ENCODE measurements at regions not wholly inside any gene's neighbourhood (a gene's known extent, or its start where the extent isn't known, plus 50 kb on each side); places are given as distances from the start of the nearest gene placed in this dataset.

DNA sequence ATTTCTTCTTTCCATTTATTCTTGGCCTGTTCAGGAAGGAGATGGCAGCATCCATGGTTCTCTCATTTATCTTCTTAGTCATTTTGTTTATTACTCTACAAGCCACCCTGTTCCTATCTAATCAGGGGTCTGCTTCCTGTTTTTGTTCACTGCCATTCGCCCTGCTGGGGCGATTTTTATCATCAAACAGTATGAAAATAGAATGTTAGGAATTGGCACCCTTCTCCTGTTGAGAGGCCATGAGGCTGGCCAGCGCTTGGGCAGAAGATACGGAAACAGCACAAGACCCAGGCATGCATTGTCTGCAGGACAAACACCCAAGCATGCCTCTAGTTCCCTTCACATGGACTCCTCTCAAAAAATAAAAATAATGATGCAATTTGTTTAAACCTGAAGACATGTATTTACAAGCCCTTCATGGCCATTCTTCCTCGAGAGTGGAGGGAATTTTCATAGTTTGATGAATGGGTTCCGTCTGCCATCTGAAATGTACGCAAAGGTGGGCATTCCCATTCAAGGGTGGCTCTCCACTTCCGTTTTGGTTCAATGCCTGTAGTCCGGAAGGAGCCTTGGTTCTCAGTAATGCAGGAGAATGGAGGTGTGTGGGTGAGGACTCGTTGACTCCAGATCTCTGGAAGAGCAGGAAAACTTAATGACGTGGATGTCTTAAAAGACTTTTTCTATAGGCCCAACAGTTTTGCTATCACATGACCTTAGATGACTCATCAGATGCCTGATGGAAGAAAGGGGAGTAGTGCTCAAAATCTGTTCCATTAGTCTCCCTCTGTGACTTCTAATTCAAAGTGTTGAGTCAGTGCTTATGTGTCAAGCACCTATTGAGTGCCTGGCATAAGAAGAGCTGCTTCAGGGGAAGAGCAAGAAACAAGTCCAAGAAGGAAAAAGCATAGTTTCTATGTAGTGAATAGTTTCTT is 252.4 kb upstream of the TBX3 start:
- Histone ChIP-seq H3K9me3 (ENCODE audit: control insufficient read depth in 5 of 5, low read length in 5 of 5) (peaks cover 0 to 5% (median 0%) of the 10 kb centered on the region in 5 donors), H3K36me3 (ENCODE audit: control insufficient read depth in 5 of 5, insufficient read depth in 5 of 5, low read length in 5 of 5) (no peaks in the 10 kb centered on the region), H3K27ac (ENCODE audit: low read depth, low read length) (no peak overlapping the region), H3K9ac (ENCODE audit: low read length in 5 of 5) (no peak overlapping the region), H3K4me1 (ENCODE audit: control insufficient read depth in 5 of 5, insufficient read depth in 5 of 5, low read length in 5 of 5) (no peaks in the 10 kb centered on the region), H3K4me3 (ENCODE audit: low read depth in 1 of 5, low read length in 5 of 5) (no peak overlapping the region), H3K27me3 (ENCODE audit: control insufficient read depth in 5 of 5, insufficient read depth in 4 of 5, low read length in 5 of 5) (no peaks in the 10 kb centered on the region)

DNA sequence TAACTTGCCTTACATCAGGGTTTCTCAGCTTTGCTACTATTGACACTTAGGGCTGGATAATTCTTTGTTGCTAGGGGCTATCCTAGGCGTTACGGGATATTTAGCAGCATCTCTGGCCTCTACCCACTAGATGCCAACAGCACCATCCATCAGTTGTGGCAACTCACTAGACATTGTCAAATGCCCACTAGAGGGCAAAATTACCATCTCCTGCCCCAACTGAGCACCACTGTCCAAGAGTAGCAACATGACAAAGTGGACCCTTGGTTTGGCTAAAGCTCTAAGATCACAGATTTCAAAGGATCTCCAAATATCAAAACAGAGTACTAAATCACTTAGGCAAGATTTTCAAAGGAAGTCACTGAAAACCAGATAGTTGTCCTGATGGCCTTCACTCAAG is 251.7 kb upstream of the TBX3 start:
- no peaks in the 10 kb centered on the region for H3K36me3 ChIP-seq (ENCODE audit: control insufficient read depth in 5 of 5, insufficient read depth in 5 of 5, low read length in 5 of 5)
- peaks cover 0 to 5% (median 0%) of the 10 kb centered on the region in 5 donors for H3K9me3 ChIP-seq (ENCODE audit: control insufficient read depth in 5 of 5, low read length in 5 of 5)
- H3K27me3 ChIP-seq (ENCODE audit: control insufficient read depth in 5 of 5, insufficient read depth in 4 of 5, low read length in 5 of 5) = no peaks in the 10 kb centered on the region
- H3K9ac ChIP-seq (ENCODE audit: low read length in 5 of 5) = no peak overlapping the region
- no peaks in the 10 kb centered on the region for H3K4me1 ChIP-seq (ENCODE audit: control insufficient read depth in 5 of 5, insufficient read depth in 5 of 5, low read length in 5 of 5)
- no peak overlapping the region for H3K4me3 ChIP-seq (ENCODE audit: low read depth in 1 of 5, low read length in 5 of 5)
- H3K27ac ChIP-seq (ENCODE audit: low read depth, low read length) = no peak overlapping the region

DNA sequence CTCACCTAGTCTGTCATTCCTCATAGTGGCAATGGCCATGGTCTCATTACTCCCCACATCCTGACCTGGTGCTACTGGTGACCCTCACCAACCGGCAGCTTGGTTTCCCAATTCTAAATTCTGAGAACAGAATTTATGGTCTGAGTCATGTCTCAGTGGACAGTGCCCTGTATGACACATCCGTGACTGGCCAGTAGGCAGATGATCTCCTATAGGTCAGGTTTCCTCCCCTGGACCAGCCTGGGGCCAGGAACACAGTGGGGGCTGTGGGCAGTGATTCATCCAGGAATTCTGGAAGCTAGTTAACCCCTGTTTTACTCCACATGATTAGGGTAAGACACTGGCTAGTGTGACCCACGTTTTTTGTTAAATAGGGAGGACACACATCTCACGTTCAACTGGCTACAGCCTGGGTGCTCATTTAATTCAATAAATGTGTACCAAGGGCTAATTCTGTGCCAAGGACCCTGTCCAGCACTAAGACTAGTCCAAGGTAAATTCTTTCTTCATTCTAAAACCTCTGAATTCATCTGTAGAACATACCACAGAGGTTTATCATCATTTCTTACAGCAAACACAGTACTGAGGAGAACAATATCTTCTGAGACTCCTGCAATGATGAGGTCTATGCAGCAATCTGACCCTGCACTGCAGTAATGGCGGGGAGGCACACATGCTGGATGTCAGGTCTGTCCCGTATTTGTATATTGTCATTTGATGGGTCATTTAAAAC is 249.6 kb upstream of the TBX3 start:
- H3K9me3 ChIP-seq (ENCODE audit: control insufficient read depth in 5 of 5, low read length in 5 of 5) = no peaks in the 10 kb centered on the region
- no peak overlapping the region for H3K4me3 ChIP-seq (ENCODE audit: low read depth in 1 of 5, low read length in 5 of 5)
- peaks cover 0 to 2% (median 0%) of the 10 kb centered on the region in 5 donors for H3K27me3 ChIP-seq (ENCODE audit: control insufficient read depth in 5 of 5, insufficient read depth in 4 of 5, low read length in 5 of 5)
- no peak overlapping the region for H3K27ac ChIP-seq (ENCODE audit: low read depth, low read length)
- no peaks in the 10 kb centered on the region for H3K36me3 ChIP-seq (ENCODE audit: control insufficient read depth in 5 of 5, insufficient read depth in 5 of 5, low read length in 5 of 5)
- no peak overlapping the region for H3K9ac ChIP-seq (ENCODE audit: low read length in 5 of 5)
- no peaks in the 10 kb centered on the region for H3K4me1 ChIP-seq (ENCODE audit: control insufficient read depth in 5 of 5, insufficient read depth in 5 of 5, low read length in 5 of 5)

DNA sequence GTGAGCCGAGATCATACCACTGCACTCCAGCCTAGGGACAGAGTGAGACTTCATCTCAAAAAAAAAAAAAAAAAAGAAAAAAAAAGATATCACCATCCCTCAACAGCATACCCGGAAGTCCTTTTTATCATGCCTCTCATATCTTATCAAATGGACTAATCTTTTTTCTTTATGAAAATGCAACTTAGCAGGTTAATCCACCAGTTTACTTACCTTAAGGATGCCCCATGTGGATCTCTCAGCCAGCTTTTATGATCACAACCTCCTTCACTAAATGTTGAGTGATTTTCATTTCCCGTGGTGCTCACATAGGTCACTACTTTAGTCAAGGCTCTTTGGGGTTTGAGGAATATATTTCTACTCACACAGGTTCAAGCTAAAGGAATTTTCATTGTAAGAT is 248.8 kb upstream of the TBX3 start:
- H3K9ac ChIP-seq (ENCODE audit: low read length in 5 of 5) = no peak overlapping the region
- peaks cover 0 to 2% (median 0%) of the 10 kb centered on the region in 5 donors for H3K27me3 ChIP-seq (ENCODE audit: control insufficient read depth in 5 of 5, insufficient read depth in 4 of 5, low read length in 5 of 5)
- no peaks in the 10 kb centered on the region for H3K36me3 ChIP-seq (ENCODE audit: control insufficient read depth in 5 of 5, insufficient read depth in 5 of 5, low read length in 5 of 5)
- no peaks in the 10 kb centered on the region for H3K4me1 ChIP-seq (ENCODE audit: control insufficient read depth in 5 of 5, insufficient read depth in 5 of 5, low read length in 5 of 5)
- no peaks in the 10 kb centered on the region for H3K9me3 ChIP-seq (ENCODE audit: control insufficient read depth in 5 of 5, low read length in 5 of 5)
- H3K27ac ChIP-seq (ENCODE audit: low read depth, low read length) = no peak overlapping the region
- H3K4me3 ChIP-seq (ENCODE audit: low read depth in 1 of 5, low read length in 5 of 5) = no peak overlapping the region

DNA sequence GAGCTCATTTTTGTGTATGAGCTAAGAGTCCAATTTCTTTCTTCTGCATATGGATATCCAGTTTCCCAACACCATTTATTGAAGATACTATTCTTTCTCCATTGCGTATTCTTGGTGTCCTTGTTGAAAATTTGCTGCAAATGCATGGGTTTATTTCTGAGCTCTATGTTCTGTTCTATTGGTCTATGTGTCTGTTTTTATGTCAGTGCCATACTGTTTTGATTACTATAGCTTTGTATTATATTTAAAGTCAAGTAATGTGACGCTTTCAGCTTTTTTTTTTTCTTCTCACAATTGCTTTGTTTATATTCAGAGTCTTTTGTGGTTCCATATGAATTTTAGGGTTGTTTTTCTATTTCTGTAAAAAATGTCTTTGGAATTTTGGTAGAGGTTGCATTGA is 247.1 kb upstream of the TBX3 start:
- Histone ChIP-seq H3K9ac (ENCODE audit: low read length in 5 of 5) (no peak overlapping the region), H3K4me3 (ENCODE audit: low read depth in 1 of 5, low read length in 5 of 5) (no peak overlapping the region), H3K27me3 (ENCODE audit: control insufficient read depth in 5 of 5, insufficient read depth in 4 of 5, low read length in 5 of 5) (peaks cover 0 to 2% (median 0%) of the 10 kb centered on the region in 5 donors), H3K36me3 (ENCODE audit: control insufficient read depth in 5 of 5, insufficient read depth in 5 of 5, low read length in 5 of 5) (no peaks in the 10 kb centered on the region), H3K4me1 (ENCODE audit: control insufficient read depth in 5 of 5, insufficient read depth in 5 of 5, low read length in 5 of 5) (no peaks in the 10 kb centered on the region), H3K9me3 (ENCODE audit: control insufficient read depth in 5 of 5, low read length in 5 of 5) (no peaks in the 10 kb centered on the region), H3K27ac (ENCODE audit: low read depth, low read length) (no peak overlapping the region)

DNA sequence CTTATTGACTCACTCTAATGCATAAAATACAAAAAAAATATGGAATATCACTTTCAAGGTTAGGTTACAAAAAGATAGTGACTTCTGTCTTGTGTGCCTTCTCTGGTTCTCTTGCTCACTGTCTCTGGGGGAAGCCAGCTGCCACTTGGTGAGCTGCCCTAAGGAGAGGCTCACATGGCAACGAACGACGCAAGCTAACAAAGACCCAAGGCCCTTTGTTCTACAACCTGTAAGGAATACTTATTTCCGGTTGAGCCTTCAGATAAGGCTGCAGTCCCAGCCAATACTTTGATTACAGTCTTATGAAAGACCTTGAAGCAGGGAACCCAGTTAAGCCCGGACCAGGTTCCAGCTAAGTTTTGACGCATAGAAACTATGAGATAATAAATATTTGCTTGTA is 242.4 kb upstream of the TBX3 start:
- peaks cover 0 to 2% (median 0%) of the 10 kb centered on the region in 5 donors for H3K27me3 ChIP-seq (ENCODE audit: control insufficient read depth in 5 of 5, insufficient read depth in 4 of 5, low read length in 5 of 5)
- H3K27ac ChIP-seq (ENCODE audit: low read depth, low read length) = no peak overlapping the region
- H3K9ac ChIP-seq (ENCODE audit: low read length in 5 of 5) = no peak overlapping the region
- no peak overlapping the region for H3K4me3 ChIP-seq (ENCODE audit: low read depth in 1 of 5, low read length in 5 of 5)
- H3K36me3 ChIP-seq (ENCODE audit: control insufficient read depth in 5 of 5, insufficient read depth in 5 of 5, low read length in 5 of 5) = no peaks in the 10 kb centered on the region
- no peaks in the 10 kb centered on the region for H3K9me3 ChIP-seq (ENCODE audit: control insufficient read depth in 5 of 5, low read length in 5 of 5)
- H3K4me1 ChIP-seq (ENCODE audit: control insufficient read depth in 5 of 5, insufficient read depth in 5 of 5, low read length in 5 of 5) = peaks cover 0 to 12% (median 3%) of the 10 kb centered on the region in 5 donors

DNA sequence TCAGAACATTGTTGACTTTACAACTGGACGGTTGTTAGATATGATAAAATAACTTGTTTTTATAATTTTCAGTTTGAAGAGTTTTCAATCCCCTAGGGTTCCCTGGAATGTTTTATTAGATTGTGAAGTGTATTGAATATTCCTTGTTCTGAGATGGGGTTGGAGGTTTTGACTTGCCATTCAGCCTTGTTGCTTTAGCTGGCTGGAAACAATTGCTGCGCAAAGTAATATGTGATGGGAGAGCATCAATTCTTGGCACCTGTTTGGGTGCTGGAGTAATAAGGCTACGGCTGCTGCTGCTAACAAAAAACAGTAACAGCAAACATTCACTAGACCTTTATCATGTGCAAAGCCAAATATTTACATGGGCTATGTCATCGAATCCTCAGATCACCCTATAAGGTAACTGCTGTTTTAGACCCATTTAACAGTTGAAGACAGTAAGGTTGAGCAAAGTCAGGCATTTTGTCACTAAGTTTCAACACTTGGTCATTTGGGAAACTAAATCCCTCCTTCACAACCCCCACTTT is 241.0 kb upstream of the TBX3 start:
- H3K27ac ChIP-seq (ENCODE audit: low read depth, low read length) = no peak overlapping the region

DNA sequence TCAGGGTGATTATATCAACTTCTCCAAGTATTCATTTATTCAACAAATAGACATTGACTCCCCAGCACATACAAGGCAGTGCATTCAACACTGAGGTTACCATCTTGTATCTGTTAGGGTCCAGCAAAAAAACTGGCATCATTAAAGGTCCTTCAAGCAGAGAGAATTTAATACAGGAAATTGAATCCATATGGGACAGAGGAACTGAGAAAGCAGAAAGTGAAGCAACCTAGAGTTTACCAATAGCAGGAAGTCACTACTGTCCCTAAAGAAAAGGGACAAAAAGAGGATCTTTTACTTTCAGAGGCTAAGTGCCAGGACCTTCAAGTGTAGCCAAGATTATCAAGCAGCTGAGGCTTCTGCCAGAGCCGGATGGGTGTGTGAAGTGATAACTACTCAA is 237.8 kb upstream of the TBX3 start:
- H3K4me3 ChIP-seq (ENCODE audit: low read depth in 1 of 5, low read length in 5 of 5) = no peak overlapping the region
- H3K27ac ChIP-seq (ENCODE audit: low read depth, low read length) = no peak overlapping the region
- peaks cover 0 to 23% (median 6%) of the 10 kb centered on the region in 5 donors for H3K4me1 ChIP-seq (ENCODE audit: control insufficient read depth in 5 of 5, insufficient read depth in 5 of 5, low read length in 5 of 5)
- H3K27me3 ChIP-seq (ENCODE audit: control insufficient read depth in 5 of 5, insufficient read depth in 4 of 5, low read length in 5 of 5) = no peaks in the 10 kb centered on the region
- H3K9me3 ChIP-seq (ENCODE audit: control insufficient read depth in 5 of 5, low read length in 5 of 5) = peaks cover 0 to 7% (median 4%) of the 10 kb centered on the region in 5 donors
- no peaks in the 10 kb centered on the region for H3K36me3 ChIP-seq (ENCODE audit: control insufficient read depth in 5 of 5, insufficient read depth in 5 of 5, low read length in 5 of 5)
- no peak overlapping the region for H3K9ac ChIP-seq (ENCODE audit: low read length in 5 of 5)

More for the DNA sequence above, 241.0 kb upstream of the TBX3 start:
- peaks cover 0 to 2% (median 0%) of the 10 kb centered on the region in 5 donors for H3K27me3 ChIP-seq (ENCODE audit: control insufficient read depth in 5 of 5, insufficient read depth in 4 of 5, low read length in 5 of 5)
- peaks cover 0 to 23% (median 6%) of the 10 kb centered on the region in 5 donors for H3K4me1 ChIP-seq (ENCODE audit: control insufficient read depth in 5 of 5, insufficient read depth in 5 of 5, low read length in 5 of 5)
- no peaks in the 10 kb centered on the region for H3K36me3 ChIP-seq (ENCODE audit: control insufficient read depth in 5 of 5, insufficient read depth in 5 of 5, low read length in 5 of 5)
- no peak overlapping the region for H3K9ac ChIP-seq (ENCODE audit: low read length in 5 of 5)
- no peak overlapping the region for H3K4me3 ChIP-seq (ENCODE audit: low read depth in 1 of 5, low read length in 5 of 5)
- no peaks in the 10 kb centered on the region for H3K9me3 ChIP-seq (ENCODE audit: control insufficient read depth in 5 of 5, low read length in 5 of 5)

DNA sequence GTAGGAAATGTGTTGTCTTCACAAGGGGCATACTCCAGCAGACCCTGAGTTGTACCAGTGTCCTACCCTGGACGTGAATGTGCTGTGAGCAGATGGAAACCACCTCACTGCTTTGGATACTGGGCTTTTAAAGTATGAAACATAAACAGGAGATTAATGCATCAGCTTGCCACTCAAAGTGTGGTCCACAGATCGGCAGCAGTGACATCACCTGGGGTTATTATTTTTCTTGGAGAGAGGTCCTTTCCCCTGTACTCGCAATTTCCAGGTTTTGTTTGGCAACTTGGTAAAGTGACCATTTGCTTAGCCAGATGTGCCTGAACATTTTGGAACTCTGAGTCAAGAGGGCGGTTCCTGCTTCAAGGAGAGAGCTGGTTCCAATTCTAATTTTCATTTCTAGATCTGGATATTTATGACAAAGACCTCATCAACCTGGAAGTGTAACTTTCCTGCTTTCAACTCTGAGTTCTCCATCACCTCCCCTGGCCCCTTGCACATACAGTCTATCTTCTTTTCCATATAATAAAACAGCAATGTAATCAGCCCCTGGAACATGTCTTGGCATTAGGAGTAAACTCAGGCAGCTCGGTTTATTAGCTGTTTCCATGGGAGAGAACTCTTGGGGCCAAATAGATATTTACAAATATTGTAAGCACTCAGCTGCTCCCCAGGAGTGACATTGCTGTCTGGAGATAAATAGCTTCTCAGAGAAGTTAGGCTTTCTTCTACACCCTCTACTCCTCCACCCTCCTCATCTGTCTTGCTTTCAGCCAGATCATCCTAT is 237.0 kb upstream of the TBX3 start:
- no peak overlapping the region for H3K4me3 ChIP-seq (ENCODE audit: low read depth in 1 of 5, low read length in 5 of 5)
- H3K36me3 ChIP-seq (ENCODE audit: control insufficient read depth in 5 of 5, insufficient read depth in 5 of 5, low read length in 5 of 5) = no peaks in the 10 kb centered on the region
- H3K4me1 ChIP-seq (ENCODE audit: control insufficient read depth in 5 of 5, insufficient read depth in 5 of 5, low read length in 5 of 5) = peaks cover 0 to 23% (median 6%) of the 10 kb centered on the region in 5 donors
- no peak overlapping the region for H3K27ac ChIP-seq (ENCODE audit: low read depth, low read length)
- H3K9me3 ChIP-seq (ENCODE audit: control insufficient read depth in 5 of 5, low read length in 5 of 5) = peaks cover 0 to 7% (median 4%) of the 10 kb centered on the region in 5 donors
- no peaks in the 10 kb centered on the region for H3K27me3 ChIP-seq (ENCODE audit: control insufficient read depth in 5 of 5, insufficient read depth in 4 of 5, low read length in 5 of 5)
- no peak overlapping the region for H3K9ac ChIP-seq (ENCODE audit: low read length in 5 of 5)
